HG03097 (cell line): ENCODE measurements at regions not wholly inside any gene's neighbourhood (a gene's known extent, or its start where the extent isn't known, plus 50 kb on each side); places are given as distances from the start of the nearest gene placed in this dataset.
"Not testable (repeated sequence)": the region's sequence is repeated elsewhere in the genome, so short reads cannot be mapped to it uniquely, and the experiment has no call there.

Experiments
- ATAC-seq: cut with Tn5 transposase; IDR thresholded peaks from one replicate; pipeline ENCODE4 v1.9.1; 2021; ENCODE audit not compliant: unreplicated experiment, low FRiP score

DNA sequence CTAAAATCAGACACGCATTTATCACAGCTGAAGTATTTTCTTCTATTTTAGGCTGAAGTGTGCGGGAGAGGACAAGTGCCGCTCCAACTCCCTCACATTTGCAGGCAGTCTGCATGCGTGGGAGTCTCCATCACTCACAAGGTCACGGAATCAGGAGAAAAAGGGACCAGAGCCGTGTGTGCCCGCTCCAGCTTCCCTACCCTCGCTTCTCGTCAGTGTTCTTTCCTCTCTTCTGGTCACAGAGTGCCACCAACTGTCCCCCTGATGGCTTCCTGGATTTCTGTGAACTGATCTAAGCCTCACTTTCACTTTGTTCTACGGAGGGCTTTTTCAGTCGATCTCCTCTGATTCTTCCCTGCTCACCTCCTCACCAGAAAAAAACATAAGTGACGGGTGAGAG is 407.4 kb upstream of the AADAT start:
- peak; percentile 80 for ATAC-seq

DNA sequence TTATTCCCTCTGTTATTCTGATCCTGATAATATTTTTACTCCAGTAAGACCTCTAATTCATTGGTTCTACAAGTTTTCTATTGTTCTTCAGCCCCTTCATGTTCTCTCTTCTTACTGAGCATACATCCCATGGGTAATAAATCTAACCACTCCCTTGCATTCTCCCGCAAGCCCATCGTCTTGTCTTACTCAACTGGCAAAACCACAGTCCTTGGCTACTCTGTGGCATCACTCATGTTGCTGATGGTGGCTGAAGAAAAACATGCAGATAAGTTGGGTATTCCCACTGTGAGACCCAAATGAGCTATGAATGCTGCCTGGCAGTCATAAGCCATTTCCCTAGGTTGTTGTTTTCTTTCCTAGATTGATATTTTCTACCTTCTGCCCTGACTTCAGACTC is 402.2 kb upstream of the AADAT start:
- ATAC-seq, result no peak

DNA sequence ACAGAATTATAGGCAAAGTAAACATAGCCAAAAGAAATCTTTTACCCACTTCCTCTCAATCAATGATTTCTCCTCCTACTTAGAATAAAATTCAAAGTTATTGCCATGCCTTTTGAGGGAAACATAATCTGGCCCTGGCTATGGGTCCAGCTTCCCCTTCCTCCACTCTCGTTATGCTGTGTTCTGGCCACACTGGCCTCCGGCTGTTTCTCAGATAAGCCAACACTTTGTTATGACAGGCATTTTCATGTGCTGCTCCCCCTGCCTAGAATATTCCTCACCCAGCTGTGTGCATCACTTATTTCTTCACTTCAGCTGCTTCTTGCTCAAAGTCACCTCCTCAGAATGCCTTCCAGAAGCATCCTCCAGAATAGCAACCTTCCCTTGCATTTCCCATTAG is 386.6 kb upstream of the AADAT start:
- ATAC-seq, result no peak

DNA sequence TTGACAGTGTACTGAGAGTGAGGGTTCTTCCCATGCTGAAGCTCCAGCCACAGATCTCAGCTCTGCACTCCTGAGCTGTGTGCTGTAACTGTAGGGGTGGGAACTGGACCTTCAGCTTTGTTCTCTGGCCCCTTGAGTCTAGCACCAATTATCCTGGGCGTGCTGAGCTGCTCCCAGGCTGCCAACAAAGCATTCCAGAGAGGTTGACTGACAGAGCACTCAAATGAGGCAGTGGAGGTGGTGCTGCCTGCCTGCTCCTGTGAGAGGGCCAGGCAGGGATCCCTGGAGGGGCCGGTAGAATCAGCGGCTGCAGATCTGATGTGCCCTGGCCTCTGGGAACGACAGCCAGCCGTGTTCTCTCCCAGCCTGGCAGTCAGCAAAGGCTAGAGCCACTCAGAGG is 375.7 kb upstream of the AADAT start:
- ATAC-seq, result no peak

DNA sequence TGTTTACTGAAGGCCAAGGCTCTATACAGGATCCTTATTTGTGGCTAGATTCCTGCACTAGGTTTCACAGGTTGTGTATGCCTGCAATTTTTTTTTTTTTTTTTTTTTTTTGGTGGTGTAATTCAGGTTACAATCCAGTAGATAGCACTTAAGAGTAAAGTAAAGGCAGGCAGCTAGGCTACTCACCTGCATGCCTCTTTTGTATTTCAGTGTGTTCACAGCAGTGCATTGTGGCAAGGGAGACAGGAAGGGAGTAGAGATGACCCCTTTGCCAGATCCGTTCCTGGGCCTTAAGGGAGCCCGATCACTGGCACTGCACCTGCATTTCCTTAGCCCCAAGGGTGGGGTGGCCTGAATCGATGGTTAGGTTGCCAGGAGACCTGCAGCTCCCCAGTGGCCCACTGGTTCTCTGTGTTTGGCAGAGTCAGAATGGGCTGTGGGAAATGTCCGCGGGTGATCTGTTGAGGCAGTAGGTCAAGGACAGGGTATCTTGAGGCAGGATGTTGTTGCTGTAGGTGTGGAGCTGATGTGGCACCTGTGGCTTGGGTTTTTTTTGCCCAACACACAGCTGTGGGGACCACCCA is 374.9 kb upstream of the AADAT start:
- no peak for ATAC-seq

DNA sequence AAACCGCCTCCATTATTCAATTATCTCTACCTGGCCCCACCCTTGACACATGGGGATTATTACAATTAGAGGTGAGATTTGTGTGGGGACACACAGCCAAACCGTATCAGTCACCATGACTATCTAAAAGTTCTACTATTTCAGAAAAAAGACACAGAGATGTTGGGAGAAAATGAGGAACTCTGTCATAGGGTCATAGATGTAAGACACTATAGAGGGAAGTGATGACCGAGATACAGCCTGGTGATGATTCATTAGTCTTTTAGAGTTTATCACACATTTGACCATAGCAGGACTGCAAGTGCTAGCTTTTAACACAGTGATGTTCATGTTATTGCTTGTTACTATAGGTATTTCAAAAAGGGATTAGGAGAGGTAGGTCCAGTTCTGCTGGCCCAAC is 357.0 kb upstream of the AADAT start:
- ATAC-seq, result no peak

DNA sequence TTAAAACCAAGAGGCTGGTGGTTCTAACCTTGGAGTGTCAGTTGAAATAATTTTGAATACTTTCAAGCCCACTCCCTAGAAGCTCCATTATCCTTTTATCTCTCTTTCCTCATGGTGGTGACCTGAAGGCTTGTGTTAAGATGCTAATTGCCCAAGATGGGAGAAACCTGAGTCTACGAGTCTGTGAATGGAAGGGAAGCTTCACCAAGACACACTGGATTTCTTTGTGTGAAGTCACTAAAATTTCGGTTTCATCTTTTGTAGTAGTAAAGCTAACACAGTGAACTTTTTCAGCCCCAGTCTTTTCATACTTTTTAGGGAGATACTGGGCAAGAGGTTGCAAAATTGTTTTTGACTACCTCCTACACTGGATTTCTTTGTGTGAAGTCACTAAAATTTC is 351.4 kb upstream of the AADAT start:
- ATAC-seq, result not testable (repeated sequence)

DNA sequence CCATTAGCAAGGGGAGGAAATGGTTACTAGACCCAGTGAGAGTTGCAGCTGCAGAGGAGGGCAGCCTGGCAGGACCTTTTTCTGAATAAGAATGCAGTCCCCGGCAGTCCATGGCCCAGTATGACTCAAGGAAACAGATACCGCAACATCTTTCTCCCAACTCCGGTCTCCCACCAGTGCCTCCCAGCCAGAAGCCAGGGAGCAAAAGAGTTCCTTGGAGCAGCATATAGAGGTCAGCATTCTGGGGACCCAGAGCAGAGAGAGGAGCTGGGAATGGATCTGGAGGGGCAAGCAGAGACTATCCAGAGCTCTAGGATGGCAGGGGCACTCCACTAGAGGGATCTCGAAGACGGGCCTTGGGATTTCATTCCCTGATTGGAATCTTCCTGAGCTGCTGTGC is 339.2 kb upstream of the AADAT start:
- ATAC-seq, result no peak

DNA sequence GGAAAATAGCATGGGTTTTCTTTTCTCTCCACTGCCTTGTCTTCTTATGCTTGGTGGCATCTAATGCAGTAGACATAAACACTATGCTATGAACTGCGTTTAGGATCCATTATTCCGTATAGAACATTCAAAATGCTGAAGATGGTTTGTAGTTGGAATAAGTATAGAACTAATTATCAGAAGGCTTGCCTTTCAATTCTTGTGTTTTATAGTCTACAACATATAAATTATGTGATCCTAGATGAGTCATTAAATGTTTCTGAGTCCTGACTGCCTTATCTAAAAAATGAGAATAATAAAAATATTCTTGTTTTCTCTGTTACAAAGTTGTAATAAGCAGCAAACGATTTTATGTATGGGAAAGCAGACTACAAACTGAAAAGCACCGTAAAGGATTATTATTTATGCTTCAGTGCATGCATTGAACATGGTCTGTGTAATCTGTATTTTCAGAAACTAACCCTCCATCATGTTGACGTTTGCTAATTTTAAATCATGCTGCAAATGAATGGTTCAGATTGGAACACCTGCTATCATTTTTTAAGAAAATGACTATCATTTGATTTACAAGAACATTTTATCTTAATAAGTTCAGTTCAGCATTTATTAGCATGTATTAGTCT is 335.9 kb upstream of the AADAT start:
- ATAC-seq, result no peak

DNA sequence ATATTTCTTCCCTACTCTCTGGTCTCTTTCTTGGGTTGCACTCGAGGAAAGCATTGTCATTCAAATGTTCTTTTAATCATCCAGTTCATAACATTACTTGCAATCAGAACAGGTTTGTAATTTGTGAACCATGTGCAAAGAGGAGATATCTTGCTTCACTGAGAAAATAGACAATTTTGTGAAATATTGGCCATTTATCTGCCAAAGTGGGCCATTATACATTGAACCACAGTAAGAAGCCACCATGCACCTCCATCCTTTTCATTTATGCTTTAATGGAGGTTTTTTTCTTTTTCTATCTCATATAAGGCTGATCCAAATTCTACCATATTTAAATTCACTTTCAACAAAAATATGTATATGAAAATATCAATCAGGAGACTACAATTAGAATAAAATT is 335.3 kb upstream of the AADAT start:
- ATAC-seq, result no peak

DNA sequence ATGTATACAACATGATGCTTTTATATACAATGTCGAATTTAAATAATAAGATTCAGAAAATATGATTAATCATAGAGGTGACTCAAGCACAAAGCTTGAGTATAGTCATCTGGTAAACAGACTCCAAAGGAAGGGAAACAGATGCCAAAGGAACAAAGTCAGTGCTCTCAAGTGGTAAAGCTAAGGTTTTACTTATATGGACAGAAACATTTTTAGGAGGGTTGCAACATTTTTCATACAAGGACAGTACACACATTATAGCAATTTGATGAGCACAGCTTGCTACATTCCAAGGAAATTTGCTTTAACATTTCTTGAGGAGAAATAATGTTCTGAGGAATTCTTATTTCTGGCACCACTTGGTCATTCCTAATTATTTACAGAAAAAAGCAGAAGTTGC is 333.4 kb upstream of the AADAT start:
- ATAC-seq, result no peak

DNA sequence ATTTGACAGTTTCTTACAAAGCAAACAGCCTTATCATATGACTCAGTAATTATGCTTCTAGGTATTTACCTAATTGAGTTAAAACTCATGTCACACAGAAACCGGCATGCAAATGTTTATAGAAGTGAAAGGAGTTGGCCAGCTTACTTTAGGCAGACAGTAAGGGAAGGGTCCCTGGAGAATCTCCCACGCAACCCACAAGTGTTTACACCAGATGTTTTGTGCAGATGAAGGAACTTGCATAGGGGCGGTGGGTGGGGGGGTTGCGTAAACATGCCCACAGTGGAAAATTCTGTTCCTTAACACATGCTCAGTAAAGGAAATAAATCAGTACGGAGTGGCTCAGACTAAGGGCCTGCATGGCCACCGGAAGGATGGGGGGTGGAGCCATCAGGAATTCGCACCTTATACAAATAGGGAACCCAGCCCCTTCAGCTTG is 330.5 kb upstream of the AADAT start:
- no peak for ATAC-seq

DNA sequence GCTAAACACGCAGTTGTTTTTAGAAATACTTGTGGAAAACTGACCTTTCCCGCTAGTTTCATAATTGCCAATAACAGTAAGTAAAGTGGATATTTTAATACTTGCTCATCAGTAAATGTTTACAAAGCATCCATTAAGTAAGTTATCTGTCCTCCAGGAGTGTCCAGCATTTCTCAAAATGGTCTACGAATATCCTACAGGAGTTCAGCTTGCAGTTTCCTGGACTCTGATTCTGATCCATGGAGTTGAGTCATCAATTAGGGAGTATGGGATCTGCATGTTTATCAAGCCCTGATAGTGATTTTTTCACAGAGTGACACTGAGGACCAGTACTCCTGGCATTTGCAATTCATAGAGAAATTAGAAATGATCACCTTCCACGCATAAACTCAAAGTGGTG is 325.2 kb upstream of the AADAT start:
- ATAC-seq, result no peak

DNA sequence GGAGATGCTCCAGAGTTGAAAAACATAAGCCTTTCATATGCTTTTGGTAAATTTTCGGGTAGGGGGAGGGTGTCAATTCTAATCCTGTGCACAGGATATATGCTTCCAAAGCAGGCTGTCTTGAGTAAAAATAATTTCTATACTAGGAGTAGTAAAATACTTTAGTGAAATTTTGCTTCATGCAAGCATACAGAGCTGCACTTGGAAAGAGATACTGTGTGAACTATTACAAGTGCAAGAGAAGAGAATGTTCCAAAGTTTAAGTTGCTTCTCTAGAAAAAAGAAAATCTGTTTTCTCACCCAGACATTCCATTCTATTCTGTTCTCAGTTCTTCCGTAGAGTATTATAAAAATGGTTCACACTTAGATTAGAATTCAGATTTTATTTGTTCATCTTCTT is 324.6 kb upstream of the AADAT start:
- no peak for ATAC-seq

DNA sequence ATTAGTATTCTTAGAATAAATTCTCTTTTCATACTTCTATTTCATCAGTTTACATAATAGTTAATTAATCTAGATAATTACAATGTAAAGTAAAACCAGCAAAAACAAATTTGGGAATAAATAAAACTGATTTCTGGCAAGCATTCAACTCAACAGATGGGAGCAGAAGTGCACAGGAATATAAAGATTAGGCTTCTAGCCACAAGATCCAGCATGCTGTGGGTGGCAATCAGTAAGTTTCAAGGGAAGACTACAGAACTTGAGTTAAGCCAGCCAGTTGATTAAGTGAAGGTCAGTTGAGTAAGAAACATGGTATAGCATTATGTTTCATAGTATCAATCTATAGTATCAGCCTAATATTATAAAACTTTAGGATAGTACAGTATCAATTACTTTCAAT is 324.2 kb upstream of the AADAT start:
- no peak for ATAC-seq

DNA sequence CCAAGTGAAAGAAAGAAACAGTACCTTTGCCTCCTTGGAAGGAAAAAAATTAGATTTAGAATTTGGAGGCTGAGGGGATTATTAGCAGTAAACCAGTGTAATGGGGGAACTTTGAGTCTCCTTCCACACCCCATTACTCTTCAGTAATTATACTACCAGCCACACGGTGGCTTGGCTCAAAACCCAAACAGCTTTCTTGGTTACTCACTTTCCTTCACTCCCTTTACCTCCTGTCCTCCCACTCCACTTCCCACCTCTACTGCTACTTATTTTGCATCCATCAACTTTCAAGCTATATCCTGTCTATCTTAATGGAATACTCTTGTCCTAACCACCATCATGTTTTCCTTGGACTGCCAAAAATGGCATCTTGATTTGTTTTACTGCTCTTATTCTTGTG is 310.6 kb upstream of the AADAT start:
- no peak for ATAC-seq

DNA sequence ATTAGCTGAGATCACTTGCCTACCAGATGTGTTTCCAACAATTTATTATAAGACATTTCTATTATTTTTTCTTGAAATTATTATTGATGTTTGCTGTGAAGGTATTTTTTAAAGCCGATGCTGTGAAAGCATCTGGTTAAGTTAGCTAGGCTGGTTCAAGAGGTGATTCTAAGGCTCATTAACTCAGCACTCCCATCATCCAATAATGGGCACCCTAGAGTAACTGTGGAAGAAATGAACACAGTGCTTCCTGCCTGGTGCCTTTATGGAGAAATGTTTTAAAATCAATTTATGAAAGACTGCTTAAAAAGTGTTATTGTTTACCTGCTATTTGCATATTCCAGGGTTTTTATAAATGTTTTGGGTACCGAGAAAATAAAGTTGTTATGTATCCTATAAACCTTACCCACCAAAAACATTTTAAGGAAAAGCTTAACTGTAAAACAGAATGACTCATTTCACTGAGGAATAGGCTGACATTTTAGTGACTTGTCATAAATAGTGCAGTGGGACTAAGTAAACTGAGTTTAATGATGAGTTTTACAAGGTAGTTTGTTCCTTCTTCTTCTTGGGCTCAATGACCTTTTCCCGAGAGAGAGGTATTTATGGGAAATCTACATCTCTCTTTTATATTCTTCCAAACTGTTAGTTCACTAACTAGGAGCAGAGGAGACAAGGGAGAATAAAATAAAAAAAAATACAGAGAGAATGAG is 310.0 kb upstream of the AADAT start:
- ATAC-seq, result no peak

DNA sequence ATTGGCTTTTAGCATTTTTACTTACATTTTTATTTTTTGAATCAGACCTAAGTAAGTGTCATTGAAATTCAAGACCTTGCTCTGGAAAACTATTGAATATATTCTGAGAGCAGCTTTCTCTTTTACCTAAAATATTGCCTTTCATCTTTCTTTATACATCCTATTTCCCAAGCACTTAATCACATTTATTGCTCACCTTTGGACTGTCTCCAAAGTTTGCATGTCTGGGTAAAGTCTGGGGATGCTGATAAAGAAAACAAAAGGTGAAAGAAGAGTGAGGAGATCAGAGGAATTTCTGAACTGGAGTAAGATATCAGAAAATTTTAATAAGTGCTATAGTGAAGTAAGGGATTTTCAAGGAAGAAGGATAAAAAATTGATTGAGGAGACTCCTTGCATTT is 308.5 kb upstream of the AADAT start:
- ATAC-seq, result no peak

DNA sequence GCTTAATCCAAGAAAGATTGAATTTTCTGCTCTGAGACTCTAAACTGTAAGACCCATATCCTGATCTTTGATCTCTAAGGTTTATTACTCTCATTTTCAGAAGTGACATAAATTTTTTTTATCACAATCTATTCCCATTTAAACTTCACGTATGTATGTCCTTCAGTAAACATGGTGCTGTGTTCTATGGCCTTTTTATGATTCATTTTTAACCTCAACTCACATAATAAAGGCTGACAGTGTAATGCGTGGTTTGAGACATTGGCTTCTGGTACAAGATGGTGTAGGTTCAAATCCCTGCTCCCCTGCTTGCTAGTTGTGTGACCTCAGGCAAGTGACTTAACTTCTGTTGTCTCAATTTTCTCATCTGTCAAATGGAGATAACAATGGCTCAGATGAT is 306.0 kb upstream of the AADAT start:
- no peak for ATAC-seq

DNA sequence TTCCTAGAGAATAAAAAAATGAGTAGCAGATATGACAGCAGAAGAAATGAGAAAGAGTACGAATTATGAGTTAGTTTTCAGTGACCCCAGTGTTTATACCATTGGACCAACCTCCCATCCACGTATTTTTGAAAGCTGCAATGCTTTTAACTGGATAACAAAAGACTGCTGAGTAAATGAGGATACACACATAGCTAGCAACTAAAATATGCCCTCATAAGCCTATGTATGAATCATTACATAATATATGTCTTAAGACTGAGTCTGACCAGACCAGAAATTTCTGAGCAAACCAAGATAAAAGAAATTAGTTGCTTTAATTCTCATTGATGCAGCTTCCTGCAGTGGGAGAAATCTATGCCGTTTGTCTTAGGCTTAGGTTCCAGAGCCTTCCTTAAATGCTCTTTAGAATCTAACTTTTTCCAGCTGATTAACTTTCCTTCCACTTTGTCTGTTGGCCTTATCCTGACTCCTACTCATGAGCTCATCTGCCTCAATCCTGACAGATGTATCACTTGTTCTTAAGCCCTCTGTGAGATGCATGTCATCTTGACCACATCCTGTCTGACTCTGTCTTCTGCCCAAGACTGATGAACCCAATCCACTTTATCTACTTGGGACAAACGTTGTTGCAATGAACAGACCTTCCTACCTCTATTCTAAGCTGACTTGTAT is 301.4 kb upstream of the AADAT start:
- ATAC-seq, result no peak

DNA sequence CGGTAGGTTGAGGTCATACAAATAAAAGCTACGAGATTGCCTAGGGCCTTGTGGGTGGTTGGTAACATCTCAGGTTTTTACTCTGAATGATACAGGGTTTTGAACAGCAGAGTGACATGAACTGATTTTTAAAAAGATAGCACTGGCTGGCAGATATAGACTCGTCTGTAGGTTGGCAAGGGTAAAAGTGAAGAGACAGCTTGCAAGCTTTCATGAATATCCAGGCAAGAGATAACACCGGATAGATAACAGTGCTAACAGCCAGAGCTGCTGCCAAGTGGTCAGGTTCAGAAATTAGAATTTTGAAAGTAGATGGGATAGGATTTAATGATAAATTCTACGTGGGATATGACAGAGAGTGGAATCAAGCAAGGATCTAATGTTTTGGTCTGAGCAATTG is 299.7 kb upstream of the AADAT start:
- ATAC-seq, result no peak

DNA sequence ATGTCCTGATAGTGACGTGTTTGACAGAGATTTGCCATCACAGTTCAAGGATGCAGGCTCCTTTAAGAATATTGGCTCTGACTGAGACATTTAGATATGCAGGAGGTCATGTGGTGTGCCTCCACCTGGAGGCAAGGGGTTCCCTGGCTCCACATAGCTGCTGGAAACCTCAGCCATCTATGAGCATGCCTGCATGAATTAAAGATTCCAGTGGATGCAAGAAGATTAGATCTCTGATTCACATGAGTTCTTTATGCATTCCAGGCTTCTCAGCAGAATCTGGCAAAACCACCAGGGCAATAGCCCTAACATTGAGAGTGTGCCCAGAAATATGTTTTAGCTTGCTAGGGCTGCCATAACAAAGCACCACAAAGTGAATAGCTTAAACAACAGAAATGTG is 298.5 kb upstream of the AADAT start:
- ATAC-seq, result no peak
